ENCODE measurements at regions not wholly inside any gene's neighbourhood (a gene's known extent, or its start where the extent isn't known, plus 50 kb on each side); places are given as distances from the start of the nearest gene placed in this dataset.
A peak's percentile ranks its signal among the peaks of the same experiment; 100 is the strongest.

DNA sequence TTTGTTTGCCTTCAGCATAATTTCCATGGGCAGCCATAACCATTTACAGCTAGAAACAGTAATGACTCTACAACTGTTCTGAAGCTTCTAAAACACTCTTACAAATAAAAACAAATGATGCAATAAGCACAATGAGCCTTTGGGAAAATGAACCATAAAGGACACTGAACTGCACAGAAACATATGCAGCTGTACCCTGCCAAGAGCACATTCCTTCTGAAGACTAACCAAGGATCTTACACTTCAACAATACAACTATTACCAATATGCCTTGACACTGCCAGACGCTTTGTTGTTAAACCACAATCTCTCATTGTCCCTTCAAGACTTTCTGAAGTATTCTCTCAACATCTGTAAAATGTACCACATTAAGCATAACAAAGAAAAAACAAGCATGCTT lies 104.2 kb upstream of the HMHB1 start:
- H3K36me3 ChIP-seq (replicated peaks in 1 of 2; ENCODE audit: control insufficient read depth in 1 of 2, insufficient read depth in 2 of 2, low read length in 2 of 2), result no peaks in the 10 kb centered on the region
- H4K20me1 ChIP-seq (ENCODE audit: insufficient read depth, low read length), result no peaks in the 10 kb centered on the region
- H3K27me3 ChIP-seq (ENCODE audit: control insufficient read depth in 2 of 2, insufficient read depth in 2 of 2, low read length in 2 of 2), result no peaks in the 10 kb centered on the region
- H3K27ac ChIP-seq (ENCODE audit: low read depth in 1 of 2, low read length in 2 of 2), result no peak overlapping the region
- no peaks in the 10 kb centered on the region for H3K9me3 ChIP-seq (replicated peaks in 1 of 2; ENCODE audit: control insufficient read depth in 1 of 2, insufficient read depth in 1 of 2, low read length in 2 of 2)
- H3K9me3 Mint-ChIP-seq, result no peaks in the 10 kb centered on the region
- intact Hi-C loops (cut with micrococcal nuclease), result no loop called here
- H3K79me2 ChIP-seq (ENCODE audit: insufficient read depth, low read length), result no peaks in the 10 kb centered on the region
- H3K27ac Mint-ChIP-seq, result no peak overlapping the region
- TF ChIP-seq CTCF (IDR thresholded peaks at IDR 0.05), result no peak
- 100% methylated on average over 1 of the region's 1 CpG for WGBS (ENCODE audit: insufficient coverage)
- H3K9ac ChIP-seq (ENCODE audit: insufficient read depth, low read length, poor library complexity, severe bottlenecking), result no peak overlapping the region
- peaks cover 0 to 6% (median 5%) of the 10 kb centered on the region in 3 donors for H3K27me3 Mint-ChIP-seq (ENCODE audit: low read depth in 3 of 3)
- H3K36me3 Mint-ChIP-seq, result no peaks in the 10 kb centered on the region
- no peak overlapping the region for H2AFZ ChIP-seq (ENCODE audit: insufficient read depth, low read depth, low read length, poor library complexity, severe bottlenecking)
- H3K4me2 ChIP-seq (replicated peaks; ENCODE audit: extremely low read depth, low read length, poor library complexity, severe bottlenecking), result no peak overlapping the region
- no peak for DNase-seq
- H3K4me1 Mint-ChIP-seq, result peaks cover 4% of the 10 kb centered on the region
- H3K4me1 ChIP-seq (ENCODE audit: control insufficient read depth in 1 of 2, insufficient read depth in 2 of 2, low read length in 2 of 2), result no peaks in the 10 kb centered on the region
- H3K4me3 Mint-ChIP-seq, result no peak overlapping the region
- no peak overlapping the region for H3K4me3 ChIP-seq (replicated peaks in 1 of 3; ENCODE audit: low read depth in 2 of 3, low read length in 3 of 3)

DNA sequence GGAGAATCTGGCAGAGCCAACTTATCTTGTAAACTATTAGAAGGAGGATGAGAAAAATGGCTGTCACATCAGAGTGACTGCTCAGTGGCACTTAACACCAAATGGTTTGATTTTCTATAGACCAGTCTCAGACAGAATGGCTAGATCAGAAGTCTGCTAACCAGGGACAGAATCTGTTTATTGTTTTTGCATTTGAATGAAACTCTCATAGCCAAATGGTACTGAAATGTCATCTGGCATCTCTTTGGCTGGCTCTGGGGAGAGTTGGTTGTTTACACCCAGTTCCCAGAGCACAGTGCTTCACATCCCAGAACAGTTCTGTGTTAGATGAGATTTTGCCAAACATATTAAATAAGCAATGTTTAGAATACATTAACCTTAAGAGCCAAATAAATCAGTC lies 106.6 kb upstream of the HMHB1 start:
- intact Hi-C loops (cut with micrococcal nuclease), result no loop called here
- Histone ChIP-seq H3K9me3 (replicated peaks in 1 of 2; ENCODE audit: control insufficient read depth in 1 of 2, insufficient read depth in 1 of 2, low read length in 2 of 2) (no peaks in the 10 kb centered on the region), H3K79me2 (ENCODE audit: insufficient read depth, low read length) (no peaks in the 10 kb centered on the region), H3K27ac (ENCODE audit: low read depth in 1 of 2, low read length in 2 of 2) (no peak overlapping the region), H3K27me3 (ENCODE audit: control insufficient read depth in 2 of 2, insufficient read depth in 2 of 2, low read length in 2 of 2) (no peaks in the 10 kb centered on the region), H3K4me2 (replicated peaks; ENCODE audit: extremely low read depth, low read length, poor library complexity, severe bottlenecking) (no peak overlapping the region), H3K4me1 (ENCODE audit: control insufficient read depth in 1 of 2, insufficient read depth in 2 of 2, low read length in 2 of 2) (no peaks in the 10 kb centered on the region), H4K20me1 (ENCODE audit: insufficient read depth, low read length) (no peaks in the 10 kb centered on the region), H2AFZ (ENCODE audit: insufficient read depth, low read depth, low read length, poor library complexity, severe bottlenecking) (no peak overlapping the region), H3K4me3 (replicated peaks in 1 of 3; ENCODE audit: low read depth in 2 of 3, low read length in 3 of 3) (no peak overlapping the region), H3K9ac (ENCODE audit: insufficient read depth, low read length, poor library complexity, severe bottlenecking) (no peak overlapping the region), H3K36me3 (replicated peaks in 1 of 2; ENCODE audit: control insufficient read depth in 1 of 2, insufficient read depth in 2 of 2, low read length in 2 of 2) (no peaks in the 10 kb centered on the region)
- Mint-ChIP-seq H3K4me1 (peaks cover 1% of the 10 kb centered on the region), H3K27me3 (ENCODE audit: low read depth in 3 of 3) (peaks cover 0 to 5% (median 4%) of the 10 kb centered on the region in 3 donors), H3K27ac (peak overlapping the region in 1 of 7 donors; percentile 33), H3K4me3 (no peak overlapping the region), H3K36me3 (no peaks in the 10 kb centered on the region), H3K9me3 (no peaks in the 10 kb centered on the region)
- DNase-seq, result no peak
- no peak for TF ChIP-seq CTCF (IDR thresholded peaks at IDR 0.05)
